ENCODE measurements at regions not wholly inside any gene's neighbourhood (a gene's known extent, or its start where the extent isn't known, plus 50 kb on each side); places are given as distances from the start of the nearest gene placed in this dataset.
"Not testable (repeated sequence)": the region's sequence is repeated elsewhere in the genome, so short reads cannot be mapped to it uniquely, and the experiment has no call there.

- no peak for DNase-seq
Measured at GRCh38 chr6:119844387-119844786, 494.8 kb upstream of the MAN1A1 start.

- DNase-seq = no peak
Measured at GRCh38 chr6:119842191-119842590, 492.6 kb upstream of the MAN1A1 start.

- DNase-seq = no peak
Measured at GRCh38 chr6:119838043-119838442, 488.5 kb upstream of the MAN1A1 start.

GRCh38 chr6:119834418-119834817 is 484.9 kb upstream of the MAN1A1 start:
- no peak for DNase-seq

- no peak for DNase-seq
Measured at GRCh38 chr6:119832411-119832810, 482.9 kb upstream of the MAN1A1 start.

- DNase-seq = no peak
Measured at GRCh38 chr6:119830494-119831295, 481.1 kb upstream of the MAN1A1 start.

GRCh38 chr6:119830069-119830468 is 480.5 kb upstream of the MAN1A1 start:
- no peak for DNase-seq

DNA sequence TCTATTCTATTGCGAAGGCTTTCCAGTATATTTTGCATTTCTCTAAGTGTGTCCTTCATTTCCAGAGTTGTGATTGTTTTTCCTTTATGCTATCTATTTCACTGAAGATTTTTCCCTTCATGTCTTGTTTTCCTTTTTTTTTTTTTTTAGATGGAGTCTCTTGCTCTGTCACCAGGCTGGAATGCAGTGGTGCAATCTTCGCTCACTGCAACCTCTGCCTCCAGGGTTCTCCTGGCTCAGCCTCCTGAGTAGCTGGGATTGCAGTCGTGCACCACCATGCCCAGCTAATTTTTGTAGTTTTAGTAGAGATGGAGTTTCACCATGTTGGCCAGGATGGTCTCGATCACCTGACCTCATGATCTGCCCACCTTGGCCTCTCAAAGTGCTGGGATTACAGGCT is 479.9 kb upstream of the MAN1A1 start:
- not testable (repeated sequence) for DNase-seq

DNA sequence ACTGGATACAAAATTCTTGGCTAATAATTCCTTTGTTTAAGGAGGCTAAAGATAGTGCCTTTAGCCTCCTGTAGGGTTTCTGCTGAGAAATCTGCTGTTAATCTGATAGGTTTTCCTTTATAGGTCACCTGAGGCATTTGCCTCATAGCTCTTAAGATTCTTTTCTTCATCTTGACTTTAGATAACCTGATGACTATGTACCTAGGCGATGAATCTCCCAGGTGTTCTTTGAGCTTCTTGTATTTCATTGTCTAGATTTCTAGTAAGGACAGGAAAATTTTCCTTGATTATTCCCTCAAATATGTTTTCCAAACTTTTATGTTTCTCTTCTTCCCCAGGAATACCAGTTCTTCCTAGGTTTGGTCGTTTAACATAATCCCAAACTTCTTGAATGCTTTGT is 479.4 kb upstream of the MAN1A1 start:
- no peak for DNase-seq

DNA sequence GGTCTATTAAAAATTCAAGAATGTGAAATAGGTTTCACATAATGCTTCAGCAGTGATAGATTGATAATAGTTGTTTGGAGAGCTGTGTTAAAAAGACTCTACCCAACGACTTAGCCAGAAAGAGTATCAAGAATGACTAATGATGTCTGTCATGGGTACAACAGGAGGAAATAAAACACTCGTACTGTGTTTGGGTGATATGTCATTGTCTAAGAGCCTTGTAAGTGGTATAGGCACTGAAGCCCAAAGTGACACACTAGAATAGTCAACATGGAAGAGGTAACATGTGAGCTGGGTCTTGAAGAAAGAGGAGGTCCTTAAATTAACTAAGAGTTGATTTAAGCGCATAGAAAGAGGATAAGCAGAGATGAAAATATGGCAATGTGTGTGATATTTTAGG is 471.8 kb upstream of the MAN1A1 start:
- no peak for DNase-seq

DNA sequence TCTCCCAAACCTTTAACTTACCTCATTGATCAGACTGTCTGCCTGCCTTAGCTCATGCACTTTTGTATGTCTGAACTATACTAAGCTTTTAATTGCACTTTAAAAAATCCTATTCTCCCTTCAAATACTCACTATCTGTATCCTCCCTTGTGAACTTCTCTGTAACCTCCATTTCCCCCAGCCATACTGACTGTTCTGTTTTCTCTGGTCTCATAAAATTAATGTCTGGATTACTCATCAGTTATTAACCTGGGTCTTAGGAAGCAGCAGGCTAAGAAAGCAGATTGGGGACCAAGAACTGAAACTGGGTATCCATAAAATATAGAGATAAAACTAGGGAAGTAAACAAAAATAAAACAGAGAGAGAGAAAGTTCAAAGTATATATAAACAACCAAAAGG is 469.3 kb upstream of the MAN1A1 start:
- no peak for DNase-seq

GRCh38 chr6:119814609-119815400 is 465.2 kb upstream of the MAN1A1 start:
- DNase-seq = no peak

GRCh38 chr6:119802464-119802863 is 452.9 kb upstream of the MAN1A1 start:
- DNase-seq = no peak

GRCh38 chr6:119801056-119801455 is 451.5 kb upstream of the MAN1A1 start:
- DNase-seq = no peak

GRCh38 chr6:119800526-119800925 is 451.0 kb upstream of the MAN1A1 start:
- no peak for DNase-seq

DNA sequence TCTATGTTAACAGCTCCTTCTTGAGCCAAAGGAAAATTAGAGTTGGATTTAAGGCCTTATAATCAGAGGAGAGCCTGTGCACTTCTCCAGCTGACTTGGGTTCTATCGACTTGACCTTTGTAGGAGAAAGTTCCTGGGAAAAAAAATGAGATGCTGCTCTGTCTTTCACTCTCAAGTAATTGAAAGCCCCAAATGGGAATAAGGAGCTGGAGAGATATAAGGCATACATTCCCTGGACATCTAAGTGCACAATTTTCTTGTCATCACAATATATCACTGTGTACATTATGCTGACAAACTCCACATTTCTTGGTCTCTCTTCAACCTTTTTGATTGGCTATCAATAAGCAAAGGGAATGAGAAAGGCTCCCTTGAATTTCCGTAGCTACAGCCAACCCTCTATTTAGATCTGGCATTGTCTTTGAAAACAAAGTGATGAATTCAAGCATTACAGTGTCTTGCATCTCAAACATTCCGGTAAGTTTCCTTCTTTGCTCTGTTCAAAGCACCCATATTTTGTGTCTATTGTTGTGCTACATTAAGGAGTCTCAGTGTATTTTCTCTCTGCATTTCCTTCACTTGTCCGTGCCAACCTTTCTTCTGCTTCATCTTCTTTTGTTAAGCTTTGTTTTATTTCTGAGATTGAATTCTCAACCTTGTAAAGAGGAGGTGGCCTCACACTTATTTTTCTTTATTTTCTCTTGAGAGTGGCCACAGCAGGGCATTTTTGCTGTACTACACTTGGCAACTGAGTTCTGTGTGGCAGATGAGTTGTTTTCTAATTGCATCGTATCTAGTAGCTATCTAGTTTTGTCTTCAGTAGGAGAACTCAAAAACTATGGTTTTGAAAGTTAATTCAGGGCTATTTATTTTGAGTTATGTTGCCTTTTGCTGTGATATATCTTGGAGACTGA is 450.3 kb upstream of the MAN1A1 start:
- no peak for DNase-seq

DNA sequence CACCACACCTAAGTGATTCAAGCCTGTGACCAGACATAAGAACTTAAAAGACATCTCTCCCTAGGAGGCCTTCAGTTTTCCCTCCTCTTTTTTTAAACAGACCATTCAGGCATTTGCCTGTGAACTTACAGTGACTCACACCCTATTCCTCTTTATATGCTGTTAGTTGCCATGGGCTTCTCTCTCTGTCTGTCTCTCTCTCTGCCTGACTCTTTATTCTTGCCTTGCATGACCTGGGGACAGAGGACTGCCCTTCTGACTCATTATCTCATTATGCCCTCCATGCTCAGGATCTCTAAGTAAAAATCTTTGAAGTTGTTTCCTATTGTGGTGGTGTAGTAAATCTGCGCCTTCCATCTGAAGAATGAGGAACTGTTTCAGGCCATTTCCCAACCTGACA is 442.2 kb upstream of the MAN1A1 start:
- DNase-seq = no peak

- no peak for DNase-seq
Measured at GRCh38 chr6:119781365-119781764, 431.8 kb upstream of the MAN1A1 start.

DNA sequence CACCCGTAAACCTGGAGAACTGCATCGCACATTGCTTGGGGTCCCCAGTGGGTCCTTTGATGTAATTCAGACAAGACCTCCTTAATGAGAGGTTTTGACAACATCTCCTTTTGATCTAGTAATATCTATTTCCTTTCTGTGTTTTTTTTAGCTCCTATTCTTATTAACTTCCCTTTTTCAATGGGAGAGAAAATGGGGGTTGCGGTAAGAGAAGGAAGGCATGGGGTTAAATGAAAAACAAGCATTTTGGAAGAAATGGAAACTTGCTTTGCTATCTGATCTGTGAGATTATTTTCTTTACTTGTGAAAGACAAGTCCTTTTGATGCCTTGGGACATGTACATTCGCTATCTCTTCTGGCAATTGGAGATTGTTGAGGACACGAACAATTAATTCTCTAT is 418.6 kb upstream of the MAN1A1 start:
- no peak for DNase-seq

- no peak for DNase-seq
Measured at GRCh38 chr6:119764927-119765681, 415.5 kb upstream of the MAN1A1 start.

- DNase-seq = no peak
Measured at GRCh38 chr6:119760046-119760445, 410.5 kb upstream of the MAN1A1 start.

DNA sequence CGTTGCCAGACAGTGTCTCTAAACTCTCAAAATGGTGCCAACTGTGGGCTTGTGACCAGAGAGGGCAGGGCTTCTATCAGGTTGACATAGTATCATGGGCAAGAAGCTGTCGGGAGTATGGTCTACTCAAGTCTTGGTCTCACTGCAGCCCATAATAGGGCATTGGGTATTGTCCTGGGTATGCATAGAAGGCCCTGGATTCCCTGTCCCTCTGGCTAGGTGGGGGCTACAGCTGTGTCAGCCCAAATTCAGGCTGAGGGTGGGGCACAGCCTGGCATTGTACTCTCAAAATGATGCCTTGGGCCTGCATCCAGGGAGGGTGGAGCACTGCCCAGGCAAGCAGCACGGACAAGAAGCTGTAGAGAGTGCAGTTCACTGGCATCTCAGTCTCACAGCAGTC is 408.8 kb upstream of the MAN1A1 start:
- DNase-seq = no peak

GRCh38 chr6:119757467-119757866 is 407.9 kb upstream of the MAN1A1 start:
- DNase-seq = no peak
